Stomach (tissue), 8 donors: ENCODE measurements at regions not wholly inside any gene's neighbourhood (a gene's known extent, or its start where the extent isn't known, plus 50 kb on each side); places are given as distances from the start of the nearest gene placed in this dataset.
A peak's percentile ranks its signal among the peaks of the same experiment; 100 is the strongest.

Source experiments
- DNase-seq, 2 donors: peaks; one replicate each; pipeline versions ENCODE4 v3.0.0 to v3.0.0-alpha.2; 2013 to 2019
- H3K27ac ChIP-seq, 5 donors: fragments of 200-600 bp in 4 of 5; sonication (generic) in 4 of 5; one replicate each; pipeline ENCODE4 v1.5.1; 2013 to 2019; ENCODE audit warnings: mild to moderate bottlenecking in 1 of 5, moderate library complexity in 1 of 5
- H3K27me3 ChIP-seq, 3 donors: fragments of 200-600 bp; sonication (generic); one replicate each; pipeline ENCODE4 v1.5.1; 2017 to 2019; ENCODE audit warnings: mixed run types in 1 of 3
- H3K36me3 ChIP-seq, 4 donors: fragments of 200-600 bp; sonication (generic); 1 replicate in 3 of 4; 2 replicates in 1 of 4; pipeline ENCODE4 v1.5.1; 2016 to 2019
- H3K4me1 ChIP-seq, 4 donors: fragments of 200-600 bp; sonication (generic); one replicate each; pipeline ENCODE4 v1.5.1; 2016 to 2019
- H3K4me3 ChIP-seq, 4 donors: fragments of 200-600 bp; sonication (generic) in 3 of 4; one replicate each; pipeline ENCODE4 v1.5.1; 2016 to 2019; ENCODE audit warnings: mild to moderate bottlenecking in 1 of 4
- H3K9me3 ChIP-seq, 4 donors: fragments of 200-600 bp; sonication (generic); one replicate each; pipeline ENCODE4 v1.5.1; 2016 to 2019
- CTCF ChIP-seq, 7 experiments: fragments of 450-650 bp in 4 of 7; fragments of 200-600 bp in 3 of 7; sonication (generic) in 3 of 7; IDR thresholded peaks; one replicate each; pipeline ENCODE4 v1.5.1; 2016 to 2019; ENCODE audit warnings: antibody characterized with exemption in 7 of 7, control low read depth in 2 of 7, mild to moderate bottlenecking in 1 of 7
- EP300 ChIP-seq: sonication (generic); formaldehyde crosslinking; IDR thresholded peaks from one replicate; pipeline ENCODE4 v1.6.1; 2017; ENCODE audit warnings: antibody characterized with exemption
- POLR2A ChIP-seq, 4 donors: fragments of 450-650 bp; IDR thresholded peaks; one replicate each; pipeline ENCODE4 v1.6.1; 2016; ENCODE audit warnings: antibody characterized with exemption in 4 of 4, control low read depth in 2 of 4, mild to moderate bottlenecking in 1 of 4, moderate library complexity in 1 of 4
- POLR2AphosphoS5 ChIP-seq, 3 donors: sonication (generic); formaldehyde crosslinking; IDR thresholded peaks; one replicate each; pipeline ENCODE4 v1.6.1; 2016; ENCODE audit warnings: antibody characterized with exemption in 3 of 3
- WGBS, 5 donors: extraction: QIAGEN DNeasy Blood & Tissue Kit in 3 of 5; methylation state at CpG; one replicate each; pipeline versions ENCODE4 v1.1.5 to v1.1.7; 2013 to 2018; 5-methylcytosine and 5-hydroxymethylcytosine counted together
- intact Hi-C: fragments of 100-400 bp; cut with DNase I; formaldehyde crosslinking; loops from one replicate; pipeline ENCODE4 v1.15.1; 2023; ENCODE audit warnings: low total_unique reads
- donor health status: healthy with polysubstance abuse.
- donor health status: Bipolar disorder and iron deficiency.
- donor health status: healthy.

DNA sequence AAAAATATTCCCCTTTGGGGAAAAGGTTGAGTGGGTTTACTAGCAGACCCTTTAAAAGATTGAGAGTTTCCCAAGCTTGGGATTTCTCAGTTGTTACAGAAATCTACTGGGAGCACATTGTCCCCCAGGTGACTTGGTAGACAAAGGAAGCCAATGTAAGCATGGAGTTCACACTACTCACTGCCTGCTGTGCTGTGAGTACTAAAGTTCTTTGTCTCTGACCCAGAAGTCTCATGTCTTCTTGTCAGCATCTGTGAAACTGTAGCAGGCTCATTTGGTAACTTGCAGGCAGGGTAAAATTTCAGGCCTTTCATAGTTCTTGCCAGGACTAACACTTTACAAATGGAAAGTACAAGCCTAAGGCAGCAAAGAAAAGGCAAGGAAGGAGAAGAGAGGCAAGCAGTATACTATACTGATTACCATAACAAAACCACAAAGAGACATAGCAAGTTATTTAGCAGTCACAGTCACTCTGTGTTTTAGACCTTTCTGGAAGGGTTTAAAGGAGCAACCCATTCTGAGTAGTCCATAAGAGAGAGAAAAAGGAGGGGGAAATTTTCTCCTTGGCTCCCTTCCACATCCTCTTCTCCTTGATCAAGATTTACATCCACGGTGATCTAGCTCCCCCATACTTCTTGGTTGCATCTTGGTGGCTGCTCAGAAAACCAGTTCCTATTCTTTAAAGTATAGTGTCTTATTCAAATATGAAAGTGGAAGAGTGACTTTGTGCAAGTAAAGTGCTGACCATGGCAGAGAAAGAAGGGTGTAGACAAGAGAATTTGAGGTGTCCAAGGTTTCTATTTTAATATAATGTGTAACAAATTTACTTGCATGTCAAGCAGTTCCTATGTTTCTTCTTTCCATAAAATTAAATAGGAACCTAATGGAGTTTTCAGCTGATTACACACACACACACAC lies 160.0 kb upstream of the PDE5A start:
- TF ChIP-seq CTCF (IDR thresholded peaks at IDR 0.05) (no peak), EP300 (no peak), POLR2A (IDR thresholded peaks at IDR 0.05) (no peak), POLR2AphosphoS5 (IDR thresholded peaks at IDR 0.05) (no peak)
- no peaks in the 10 kb centered on the region for H3K27me3 ChIP-seq
- DNase-seq = no peak
- H3K4me3 ChIP-seq = no peak overlapping the region
- 45 to 71% (median 60%) methylated on average over 1 of the region's 1 CpG for WGBS, 5 donors
- H3K27ac ChIP-seq = no peak overlapping the region
- H3K9me3 ChIP-seq = peaks cover 0 to 5% (median 3%) of the 10 kb centered on the region in 4 donors
- no peaks in the 10 kb centered on the region for H3K36me3 ChIP-seq
- intact Hi-C loops = no loop called here
- H3K4me1 ChIP-seq = no peaks in the 10 kb centered on the region

DNA sequence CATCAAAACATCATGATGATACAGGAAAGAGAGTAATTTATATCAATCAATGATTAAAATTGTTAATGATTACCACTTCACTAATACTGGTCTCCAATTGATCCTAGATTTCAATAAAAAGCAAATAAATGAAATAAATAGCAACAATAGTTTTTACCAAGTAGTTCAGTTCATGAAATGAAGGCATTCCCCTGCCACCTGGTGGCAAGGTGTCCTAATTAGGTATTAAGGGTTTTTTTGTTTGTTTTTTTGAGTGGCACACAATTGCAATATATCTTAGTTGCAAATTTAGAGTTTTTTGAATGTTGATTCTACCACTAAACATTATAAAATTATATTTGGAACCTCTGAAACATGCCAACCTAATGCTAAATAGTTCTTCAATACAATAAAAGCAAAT lies 157.4 kb upstream of the PDE5A start:
- Histone ChIP-seq H3K27ac (no peak overlapping the region), H3K36me3 (no peaks in the 10 kb centered on the region), H3K27me3 (no peaks in the 10 kb centered on the region), H3K4me1 (peaks cover 0 to 14% (median 0%) of the 10 kb centered on the region in 4 donors), H3K4me3 (no peak overlapping the region), H3K9me3 (peaks cover 0 to 13% (median 8%) of the 10 kb centered on the region in 4 donors)
- TF ChIP-seq POLR2A (IDR thresholded peaks at IDR 0.05) (no peak), CTCF (IDR thresholded peaks at IDR 0.05) (peak in 5 of 7 experiments; percentile 10 to 53 (median 27))
- intact Hi-C loops = no loop called here
- peak; percentile 26 to 57 for DNase-seq

DNA sequence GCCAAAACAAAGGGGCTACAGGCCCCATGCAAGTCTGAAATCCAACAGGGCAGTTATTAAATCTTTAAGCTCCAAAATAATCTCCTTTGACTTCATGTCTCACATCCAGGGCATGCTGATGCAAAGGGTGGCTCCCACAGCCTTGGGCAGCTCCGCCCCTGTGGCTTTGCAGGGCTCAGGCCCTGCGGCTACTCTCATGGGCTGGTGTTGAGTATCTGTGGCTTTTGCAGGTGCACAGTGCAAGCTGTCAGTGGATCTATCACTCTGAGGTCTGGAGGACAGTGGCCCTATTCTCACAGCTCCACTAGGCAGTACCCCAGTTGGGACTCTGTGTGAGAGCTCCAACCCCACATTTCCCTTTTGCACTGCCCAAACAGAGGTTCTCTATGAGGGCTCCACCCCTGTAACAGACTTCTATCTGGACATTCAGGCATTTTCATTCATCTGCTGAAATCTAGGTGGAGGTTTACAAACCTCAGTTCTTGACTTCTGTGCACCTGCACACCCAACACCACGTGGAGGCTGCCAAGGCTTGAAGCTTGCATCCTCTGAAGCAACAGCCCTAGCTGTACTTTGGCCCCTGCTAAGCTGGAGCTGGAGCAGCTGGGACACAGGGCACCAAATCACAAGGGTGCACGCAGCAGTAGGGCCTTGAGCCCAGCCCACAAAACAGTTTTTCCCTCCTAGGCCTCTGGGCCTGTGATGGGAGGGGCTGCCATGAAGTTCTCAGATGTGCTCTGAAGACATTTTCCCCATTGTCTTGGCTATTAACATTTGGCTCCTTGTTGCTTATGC lies 154.8 kb upstream of the PDE5A start:
- no peak for TF ChIP-seq POLR2A (IDR thresholded peaks at IDR 0.05)
- no peak for TF ChIP-seq CTCF (IDR thresholded peaks at IDR 0.05)
- no peak for TF ChIP-seq POLR2AphosphoS5 (IDR thresholded peaks at IDR 0.05)
- TF ChIP-seq EP300 = no peak
- peaks cover 0 to 13% (median 8%) of the 10 kb centered on the region in 4 donors for H3K9me3 ChIP-seq
- intact Hi-C loops = no loop called here
- H3K27ac ChIP-seq = no peak overlapping the region
- WGBS, 5 donors = 82 to 94% (median 89%) methylated on average over 4 of the region's 4 CpGs
- H3K36me3 ChIP-seq = no peaks in the 10 kb centered on the region
- no peak for DNase-seq
- peaks cover 0 to 15% (median 0%) of the 10 kb centered on the region in 4 donors for H3K4me1 ChIP-seq
- H3K4me3 ChIP-seq = no peak overlapping the region
- no peaks in the 10 kb centered on the region for H3K27me3 ChIP-seq

DNA sequence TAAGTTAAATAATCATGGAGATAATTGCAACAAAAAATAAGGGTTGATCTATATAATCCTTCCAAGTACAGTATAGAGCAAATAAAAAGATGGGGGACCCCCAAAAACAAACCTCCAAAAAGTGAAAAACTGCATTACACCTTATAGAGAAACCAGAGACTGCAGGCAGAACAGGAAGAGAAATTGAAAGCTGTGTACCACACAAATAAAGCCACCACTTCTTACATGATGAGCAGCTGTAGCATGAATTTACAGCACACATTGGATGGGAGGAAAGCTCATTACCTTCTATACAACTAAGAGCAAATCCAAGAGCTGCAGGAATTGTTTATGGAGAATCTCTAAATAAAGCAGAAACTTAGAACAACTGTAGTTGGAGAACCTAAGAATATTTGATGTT lies 152.4 kb upstream of the PDE5A start:
- H3K9me3 ChIP-seq = peaks cover 0 to 13% (median 8%) of the 10 kb centered on the region in 4 donors
- H3K4me1 ChIP-seq = peaks cover 0 to 15% (median 0%) of the 10 kb centered on the region in 4 donors
- no peak overlapping the region for H3K4me3 ChIP-seq
- H3K27me3 ChIP-seq = no peaks in the 10 kb centered on the region
- no peak overlapping the region for H3K27ac ChIP-seq
- intact Hi-C loops = no loop called here
- no peak for TF ChIP-seq EP300
- no peak for TF ChIP-seq POLR2A (IDR thresholded peaks at IDR 0.05)
- TF ChIP-seq POLR2AphosphoS5 (IDR thresholded peaks at IDR 0.05) = no peak
- no peak for TF ChIP-seq CTCF (IDR thresholded peaks at IDR 0.05)
- DNase-seq = no peak
- no peaks in the 10 kb centered on the region for H3K36me3 ChIP-seq
